Trophoblast cell (in vitro differentiated cells and primary cell): ENCODE measurements at regions not wholly inside any gene's neighbourhood (a gene's known extent, or its start where the extent isn't known, plus 50 kb on each side); places are given as distances from the start of the nearest gene placed in this dataset.
A peak's percentile ranks its signal among the peaks of the same experiment; 100 is the strongest.

ENCODE experiments used
- DNase-seq, 2 donors: peaks; one replicate each; pipeline ENCODE4 v3.0.0-alpha.2; 2016
- H2AFZ ChIP-seq: 2 replicates; pipeline ENCODE4 v1.6.1; 2013; ENCODE audit warnings: low read length, moderate library complexity, mild to moderate bottlenecking; ENCODE audit not compliant: insufficient read depth, poor library complexity
- H2AK5ac ChIP-seq: 2 replicates; pipeline ENCODE4 v1.6.1; 2013; ENCODE audit warnings: mild to moderate bottlenecking, low read length
- H2BK120ac ChIP-seq: 2 replicates; pipeline ENCODE4 v1.6.1; 2013; ENCODE audit warnings: low read length, mild to moderate bottlenecking, moderate library complexity; ENCODE audit not compliant: insufficient read depth, poor library complexity
- H2BK12ac ChIP-seq: 2 replicates; pipeline ENCODE4 v1.6.1; 2013; ENCODE audit warnings: mild to moderate bottlenecking, low read length, moderate library complexity
- H2BK5ac ChIP-seq: 2 replicates; pipeline ENCODE4 v1.6.1; 2013; ENCODE audit warnings: low read length, low read depth, moderate library complexity, mild to moderate bottlenecking; ENCODE audit not compliant: poor library complexity
- H3K14ac ChIP-seq: 2 replicates; pipeline ENCODE4 v1.6.1; 2013; ENCODE audit warnings: mild to moderate bottlenecking, low read length
- H3K18ac ChIP-seq: 2 replicates; pipeline ENCODE4 v1.6.1; 2013; ENCODE audit warnings: mild to moderate bottlenecking, low read length
- H3K23ac ChIP-seq: 2 replicates; pipeline ENCODE4 v1.6.1; 2013; ENCODE audit warnings: low read length
- H3K27ac ChIP-seq: 2 replicates; pipeline ENCODE4 v1.5.1; 2013; ENCODE audit warnings: low read depth, mild to moderate bottlenecking, inconsistent platforms, low read length, moderate library complexity
- H3K27me3 ChIP-seq: 2 replicates; pipeline ENCODE4 v1.6.1; 2013; ENCODE audit warnings: inconsistent platforms, mild to moderate bottlenecking, low read length, moderate library complexity; ENCODE audit not compliant: insufficient read depth
- H3K36me3 ChIP-seq, 2 experiments: 1 replicate in 1 of 2; 2 replicates in 1 of 2; pipeline ENCODE4 v1.6.1; 2013; ENCODE audit warnings: low read length in 2 of 2, mild to moderate bottlenecking in 2 of 2, moderate library complexity in 1 of 2; ENCODE audit not compliant: insufficient read depth in 2 of 2, control insufficient read depth in 1 of 2
- H3K4ac ChIP-seq: 2 replicates; pipeline ENCODE4 v1.6.1; 2013; ENCODE audit warnings: low read depth, mild to moderate bottlenecking, low read length, moderate library complexity
- H3K4me1 ChIP-seq, 2 experiments: 1 replicate in 1 of 2; 2 replicates in 1 of 2; pipeline ENCODE4 v1.6.1; 2013; ENCODE audit warnings: low read length in 2 of 2, mild to moderate bottlenecking in 2 of 2, moderate library complexity in 1 of 2; ENCODE audit not compliant: insufficient read depth in 2 of 2, control insufficient read depth in 1 of 2
- H3K4me2 ChIP-seq: 2 replicates; pipeline ENCODE4 v1.6.1; 2013; ENCODE audit warnings: inconsistent platforms, mild to moderate bottlenecking, low read length, moderate library complexity
- H3K4me3 ChIP-seq: 2 replicates; pipeline ENCODE4 v1.5.1; 2013; ENCODE audit warnings: mild to moderate bottlenecking, low read depth, low read length, inconsistent platforms
- H3K79me1 ChIP-seq: one replicate; pipeline ENCODE4 v1.6.1; 2013; ENCODE audit warnings: low read length
- H3K79me2 ChIP-seq: 2 replicates; pipeline ENCODE4 v1.6.1; 2013; ENCODE audit warnings: low read length, mild to moderate bottlenecking; ENCODE audit not compliant: control insufficient read depth, insufficient read depth, poor library complexity
- H3K9ac ChIP-seq: 2 replicates; pipeline ENCODE4 v1.6.1; 2013; ENCODE audit warnings: mild to moderate bottlenecking, low read length
- H3K9me3 ChIP-seq: 2 replicates; pipeline ENCODE4 v1.6.1; 2013; ENCODE audit warnings: low read depth, mild to moderate bottlenecking, control low read depth, inconsistent platforms, low read length; ENCODE audit not compliant: insufficient read depth
- H4K12ac ChIP-seq: 2 replicates; pipeline ENCODE4 v1.6.1; 2013; ENCODE audit warnings: low read depth, mild to moderate bottlenecking, low read length, moderate library complexity
- H4K8ac ChIP-seq: 2 replicates; pipeline ENCODE4 v1.6.1; 2013; ENCODE audit warnings: low read depth, mild to moderate bottlenecking, low read length, moderate library complexity
- H4K91ac ChIP-seq: one replicate; pipeline ENCODE4 v1.6.1; 2013; ENCODE audit warnings: low read depth, mild to moderate bottlenecking, low read length, moderate library complexity
- WGBS: extraction: QIAGEN DNeasy Blood & Tissue Kit; methylation state at CpG from one replicate; pipeline ENCODE4 v1.1.7; 2013; ENCODE audit warnings: missing lambda C conversion rate; ENCODE audit not compliant: insufficient read length, insufficient coverage; ENCODE audit errors: extremely low coverage; 5-methylcytosine and 5-hydroxymethylcytosine counted together

DNA sequence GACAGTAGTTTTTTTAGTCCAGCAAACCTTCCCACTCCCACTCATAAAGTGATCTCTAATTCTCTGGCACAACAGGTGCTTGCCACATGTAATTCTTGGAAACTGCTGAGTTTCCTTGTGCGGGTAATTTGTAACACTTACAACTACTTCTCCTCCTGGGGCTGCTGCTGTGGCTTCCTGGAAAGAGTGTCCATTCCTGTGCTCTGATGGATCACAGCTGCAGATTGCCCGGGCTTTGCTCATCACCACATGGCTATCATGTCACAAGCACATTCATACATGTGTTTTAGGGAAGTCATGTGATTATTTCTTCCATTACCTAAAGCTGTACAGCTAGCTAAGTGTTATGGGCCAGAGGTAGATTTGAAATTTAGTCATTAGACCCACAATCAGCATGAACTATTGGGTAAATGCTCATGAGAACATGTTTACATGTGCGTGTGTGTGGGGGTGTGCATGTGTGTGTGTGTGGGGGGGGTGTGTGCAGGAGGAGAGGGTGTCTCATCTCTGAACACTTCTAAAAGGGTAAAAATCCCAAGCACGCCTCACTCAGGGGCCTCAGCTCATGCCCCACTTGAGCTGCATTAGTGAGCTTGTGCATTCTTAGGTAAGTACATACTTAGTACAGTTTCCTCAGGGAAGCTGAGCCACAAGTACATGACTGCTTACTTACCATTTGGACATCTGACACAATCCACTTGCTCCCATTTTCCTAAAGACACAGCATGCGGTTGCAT is 118.1 kb upstream of the CCDC112 start:
- Histone ChIP-seq H4K91ac (no peak overlapping the region), H2AFZ (no peak overlapping the region), H3K4me1 (peaks cover 0 to 4% of the 10 kb centered on the region in 2 experiments), H2AK5ac (no peak overlapping the region), H3K9me3 (no peaks in the 10 kb centered on the region), H3K27ac (no peak overlapping the region), H2BK12ac (no peak overlapping the region), H3K9ac (no peak overlapping the region), H3K14ac (no peak overlapping the region), H3K4ac (no peak overlapping the region), H4K12ac (no peak overlapping the region), H3K27me3 (no peaks in the 10 kb centered on the region), H3K23ac (no peak overlapping the region), H3K36me3 (no peaks in the 10 kb centered on the region), H3K4me2 (no peak overlapping the region), H3K4me3 (no peak overlapping the region), H2BK5ac (no peak overlapping the region), H4K8ac (no peak overlapping the region), H2BK120ac (no peak overlapping the region), H3K18ac (no peak overlapping the region), H3K79me2 (no peaks in the 10 kb centered on the region), H3K79me1 (no peaks in the 10 kb centered on the region)
- peak; percentile 72 to 82 for DNase-seq
- WGBS = no CpG with 5 or more reads among the region's 5 CpGs

GRCh38 chr5:115413651-115414050 is 117.2 kb upstream of the CCDC112 start:
- Histone ChIP-seq H3K9me3 (no peaks in the 10 kb centered on the region), H4K8ac (no peak overlapping the region), H3K18ac (no peak overlapping the region), H2BK120ac (no peak overlapping the region), H2AK5ac (no peak overlapping the region), H3K4ac (no peak overlapping the region), H4K12ac (no peak overlapping the region), H3K36me3 (no peaks in the 10 kb centered on the region), H3K23ac (no peak overlapping the region), H3K4me3 (no peak overlapping the region), H3K4me1 (peaks cover 0 to 4% of the 10 kb centered on the region in 2 experiments), H3K4me2 (no peak overlapping the region), H3K27me3 (no peaks in the 10 kb centered on the region), H3K9ac (no peak overlapping the region), H4K91ac (no peak overlapping the region), H3K14ac (no peak overlapping the region), H3K79me2 (no peaks in the 10 kb centered on the region), H2AFZ (no peak overlapping the region), H3K27ac (no peak overlapping the region), H3K79me1 (no peaks in the 10 kb centered on the region), H2BK5ac (no peak overlapping the region), H2BK12ac (no peak overlapping the region)
- no peak for DNase-seq
- WGBS = no CpG with 5 or more reads among the region's 1 CpG

DNA sequence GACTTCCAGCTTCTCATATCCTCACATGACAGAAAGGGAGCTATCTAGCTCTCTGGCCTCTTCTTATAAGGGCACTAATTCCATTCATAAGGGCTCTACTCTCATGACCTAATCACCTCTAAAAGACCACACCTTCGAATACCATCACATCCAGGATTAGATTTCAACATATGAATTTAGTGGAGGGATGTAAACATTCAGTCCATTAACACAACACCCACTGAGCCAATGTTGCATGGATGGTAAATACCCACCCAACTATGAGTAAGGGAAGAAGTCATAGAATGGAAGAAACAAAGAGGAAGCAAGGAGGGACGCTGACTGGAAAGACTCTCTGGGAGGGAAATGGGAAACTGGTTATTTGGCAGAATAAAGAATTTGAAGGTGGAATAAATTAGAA is 112.6 kb upstream of the CCDC112 start:
- no CpG with 5 or more reads among the region's 2 CpGs for WGBS
- Histone ChIP-seq H2AFZ (no peak overlapping the region), H4K12ac (no peak overlapping the region)

DNA sequence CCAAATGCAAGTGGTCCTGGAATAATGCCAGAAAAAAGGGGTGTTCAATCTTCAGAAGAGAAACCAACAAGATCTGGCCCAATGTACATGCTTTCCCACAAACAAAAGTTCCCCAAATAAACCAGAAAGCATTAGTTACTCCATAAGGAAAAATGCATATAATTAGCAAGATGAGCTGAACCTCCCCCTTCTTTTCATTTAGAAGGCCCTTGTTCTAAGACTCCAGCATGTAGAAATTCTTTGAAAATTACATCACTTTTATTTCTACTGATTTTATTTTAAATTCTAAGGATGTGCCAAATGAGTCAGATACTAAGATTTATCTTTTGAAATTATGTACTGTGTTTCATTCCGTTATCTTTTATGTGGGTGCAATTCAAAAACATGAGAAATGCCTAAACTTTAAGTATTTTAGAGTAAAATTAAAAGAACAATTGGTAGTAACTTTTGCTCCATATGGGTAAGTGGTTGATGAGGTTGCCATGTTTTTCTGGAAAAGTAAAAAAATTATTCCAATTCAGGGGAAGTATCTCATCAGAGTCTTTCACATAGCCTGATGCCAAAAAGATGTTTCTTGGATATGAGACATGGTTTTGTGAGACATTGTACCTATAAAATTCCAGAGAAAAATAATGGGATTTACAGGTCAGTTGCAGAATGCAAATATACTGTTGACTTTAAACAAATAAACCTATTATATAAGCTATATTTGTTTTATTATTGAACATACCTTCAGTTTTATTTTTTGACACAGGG is 106.5 kb upstream of the CCDC112 start:
- no peak overlapping the region for H2BK5ac ChIP-seq
- H3K4ac ChIP-seq = no peak overlapping the region
- H3K14ac ChIP-seq = no peak overlapping the region
- no peak overlapping the region for H2AK5ac ChIP-seq
- DNase-seq = no peak
- H3K27me3 ChIP-seq = no peaks in the 10 kb centered on the region
- H3K4me1 ChIP-seq = no peaks in the 10 kb centered on the region
- H3K4me2 ChIP-seq = no peak overlapping the region
- no peak overlapping the region for H2BK12ac ChIP-seq
- H3K9me3 ChIP-seq = no peaks in the 10 kb centered on the region
- H3K23ac ChIP-seq = no peak overlapping the region
- no peak overlapping the region for H3K18ac ChIP-seq
- no peak overlapping the region for H3K4me3 ChIP-seq
- H4K12ac ChIP-seq = no peak overlapping the region
- no peak overlapping the region for H2AFZ ChIP-seq
- H3K9ac ChIP-seq = no peak overlapping the region
- no peak overlapping the region for H4K91ac ChIP-seq
- H3K79me1 ChIP-seq = no peaks in the 10 kb centered on the region
- no peak overlapping the region for H4K8ac ChIP-seq
- H3K36me3 ChIP-seq = no peaks in the 10 kb centered on the region
- H2BK120ac ChIP-seq = no peak overlapping the region
- no peaks in the 10 kb centered on the region for H3K79me2 ChIP-seq
- H3K27ac ChIP-seq = no peak overlapping the region
- WGBS = no CpG with 5 or more reads among the region's 1 CpG

More for the DNA sequence above, 112.6 kb upstream of the CCDC112 start:
- Histone ChIP-seq H4K91ac (no peak overlapping the region), H3K4ac (no peak overlapping the region), H3K18ac (no peak overlapping the region), H2AK5ac (no peak overlapping the region), H3K14ac (no peak overlapping the region), H3K4me2 (no peak overlapping the region), H3K27me3 (no peaks in the 10 kb centered on the region), H2BK120ac (no peak overlapping the region), H3K79me2 (no peaks in the 10 kb centered on the region), H4K8ac (no peak overlapping the region), H2BK12ac (no peak overlapping the region), H3K27ac (no peak overlapping the region), H3K4me1 (no peaks in the 10 kb centered on the region), H2BK5ac (no peak overlapping the region), H3K4me3 (no peak overlapping the region), H3K23ac (no peak overlapping the region), H3K9ac (no peak overlapping the region), H3K9me3 (no peaks in the 10 kb centered on the region), H3K36me3 (no peaks in the 10 kb centered on the region), H3K79me1 (no peaks in the 10 kb centered on the region)
- no peak for DNase-seq
